Trophoblast cell (in vitro differentiated cells and primary cell): ENCODE measurements at regions not wholly inside any gene's neighbourhood (a gene's known extent, or its start where the extent isn't known, plus 50 kb on each side); places are given as distances from the start of the nearest gene placed in this dataset.

Source experiments
- DNase-seq, 2 donors: peaks; one replicate each; pipeline ENCODE4 v3.0.0-alpha.2; 2016
- H2AFZ ChIP-seq: 2 replicates; pipeline ENCODE4 v1.6.1; 2013; ENCODE audit warnings: low read length, moderate library complexity, mild to moderate bottlenecking; ENCODE audit not compliant: insufficient read depth, poor library complexity
- H2AK5ac ChIP-seq: 2 replicates; pipeline ENCODE4 v1.6.1; 2013; ENCODE audit warnings: mild to moderate bottlenecking, low read length
- H2BK120ac ChIP-seq: 2 replicates; pipeline ENCODE4 v1.6.1; 2013; ENCODE audit warnings: low read length, mild to moderate bottlenecking, moderate library complexity; ENCODE audit not compliant: insufficient read depth, poor library complexity
- H2BK12ac ChIP-seq: 2 replicates; pipeline ENCODE4 v1.6.1; 2013; ENCODE audit warnings: mild to moderate bottlenecking, low read length, moderate library complexity
- H2BK5ac ChIP-seq: 2 replicates; pipeline ENCODE4 v1.6.1; 2013; ENCODE audit warnings: low read length, low read depth, moderate library complexity, mild to moderate bottlenecking; ENCODE audit not compliant: poor library complexity
- H3K14ac ChIP-seq: 2 replicates; pipeline ENCODE4 v1.6.1; 2013; ENCODE audit warnings: mild to moderate bottlenecking, low read length
- H3K18ac ChIP-seq: 2 replicates; pipeline ENCODE4 v1.6.1; 2013; ENCODE audit warnings: mild to moderate bottlenecking, low read length
- H3K23ac ChIP-seq: 2 replicates; pipeline ENCODE4 v1.6.1; 2013; ENCODE audit warnings: low read length
- H3K27ac ChIP-seq: 2 replicates; pipeline ENCODE4 v1.5.1; 2013; ENCODE audit warnings: low read depth, mild to moderate bottlenecking, inconsistent platforms, low read length, moderate library complexity
- H3K27me3 ChIP-seq: 2 replicates; pipeline ENCODE4 v1.6.1; 2013; ENCODE audit warnings: inconsistent platforms, mild to moderate bottlenecking, low read length, moderate library complexity; ENCODE audit not compliant: insufficient read depth
- H3K36me3 ChIP-seq, 2 experiments: 1 replicate in 1 of 2; 2 replicates in 1 of 2; pipeline ENCODE4 v1.6.1; 2013; ENCODE audit warnings: low read length in 2 of 2, mild to moderate bottlenecking in 2 of 2, moderate library complexity in 1 of 2; ENCODE audit not compliant: insufficient read depth in 2 of 2, control insufficient read depth in 1 of 2
- H3K4ac ChIP-seq: 2 replicates; pipeline ENCODE4 v1.6.1; 2013; ENCODE audit warnings: low read depth, mild to moderate bottlenecking, low read length, moderate library complexity
- H3K4me1 ChIP-seq, 2 experiments: 1 replicate in 1 of 2; 2 replicates in 1 of 2; pipeline ENCODE4 v1.6.1; 2013; ENCODE audit warnings: low read length in 2 of 2, mild to moderate bottlenecking in 2 of 2, moderate library complexity in 1 of 2; ENCODE audit not compliant: insufficient read depth in 2 of 2, control insufficient read depth in 1 of 2
- H3K4me2 ChIP-seq: 2 replicates; pipeline ENCODE4 v1.6.1; 2013; ENCODE audit warnings: inconsistent platforms, mild to moderate bottlenecking, low read length, moderate library complexity
- H3K4me3 ChIP-seq: 2 replicates; pipeline ENCODE4 v1.5.1; 2013; ENCODE audit warnings: mild to moderate bottlenecking, low read depth, low read length, inconsistent platforms
- H3K79me1 ChIP-seq: one replicate; pipeline ENCODE4 v1.6.1; 2013; ENCODE audit warnings: low read length
- H3K79me2 ChIP-seq: 2 replicates; pipeline ENCODE4 v1.6.1; 2013; ENCODE audit warnings: low read length, mild to moderate bottlenecking; ENCODE audit not compliant: control insufficient read depth, insufficient read depth, poor library complexity
- H3K9ac ChIP-seq: 2 replicates; pipeline ENCODE4 v1.6.1; 2013; ENCODE audit warnings: mild to moderate bottlenecking, low read length
- H3K9me3 ChIP-seq: 2 replicates; pipeline ENCODE4 v1.6.1; 2013; ENCODE audit warnings: low read depth, mild to moderate bottlenecking, control low read depth, inconsistent platforms, low read length; ENCODE audit not compliant: insufficient read depth
- H4K12ac ChIP-seq: 2 replicates; pipeline ENCODE4 v1.6.1; 2013; ENCODE audit warnings: low read depth, mild to moderate bottlenecking, low read length, moderate library complexity
- H4K8ac ChIP-seq: 2 replicates; pipeline ENCODE4 v1.6.1; 2013; ENCODE audit warnings: low read depth, mild to moderate bottlenecking, low read length, moderate library complexity
- H4K91ac ChIP-seq: one replicate; pipeline ENCODE4 v1.6.1; 2013; ENCODE audit warnings: low read depth, mild to moderate bottlenecking, low read length, moderate library complexity
- WGBS: extraction: QIAGEN DNeasy Blood & Tissue Kit; methylation state at CpG from one replicate; pipeline ENCODE4 v1.1.7; 2013; ENCODE audit warnings: missing lambda C conversion rate; ENCODE audit not compliant: insufficient read length, insufficient coverage; ENCODE audit errors: extremely low coverage; 5-methylcytosine and 5-hydroxymethylcytosine counted together

DNA sequence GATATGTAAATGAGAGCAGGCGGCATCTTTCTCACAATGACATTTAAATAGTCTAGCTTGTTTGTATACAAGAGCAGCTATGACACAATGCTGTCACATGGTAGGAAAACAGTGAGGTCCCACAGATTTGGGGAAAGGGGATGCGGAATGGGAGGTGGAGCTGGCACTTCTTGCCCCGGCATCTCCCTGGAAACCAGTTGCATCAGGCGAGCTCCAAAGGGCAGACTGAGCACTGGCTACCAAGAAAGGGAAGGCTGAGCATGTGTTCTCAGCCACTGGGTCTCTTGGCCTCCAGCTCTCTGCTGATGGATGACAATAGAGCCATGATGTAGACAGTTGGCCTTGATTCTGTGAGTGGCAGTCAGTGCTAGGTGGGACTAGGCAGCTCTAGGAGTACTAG lies 109.0 kb downstream of the UCHL1 start:
- H2AFZ ChIP-seq, result no peak overlapping the region
- no CpG with 5 or more reads among the region's 4 CpGs for WGBS
- H3K4me2 ChIP-seq, result no peak overlapping the region
- no peak overlapping the region for H3K14ac ChIP-seq
- peaks cover 3% of the 10 kb centered on the region for H3K9me3 ChIP-seq
- no peaks in the 10 kb centered on the region for H3K79me1 ChIP-seq
- H2BK5ac ChIP-seq, result no peak overlapping the region
- no peak overlapping the region for H2BK120ac ChIP-seq
- H2BK12ac ChIP-seq, result no peak overlapping the region
- no peak overlapping the region for H3K4ac ChIP-seq
- peaks cover 2% of the 10 kb centered on the region for H3K79me2 ChIP-seq
- no peak for DNase-seq
- no peak overlapping the region for H3K18ac ChIP-seq
- H3K36me3 ChIP-seq, result no peaks in the 10 kb centered on the region
- H3K9ac ChIP-seq, result no peak overlapping the region
- H3K27ac ChIP-seq, result no peak overlapping the region
- H4K12ac ChIP-seq, result no peak overlapping the region
- H3K4me1 ChIP-seq, result peaks cover 7 to 16% of the 10 kb centered on the region in 2 experiments
- H3K27me3 ChIP-seq, result peaks cover 6% of the 10 kb centered on the region
- H4K91ac ChIP-seq, result no peak overlapping the region
- no peak overlapping the region for H3K4me3 ChIP-seq
- H4K8ac ChIP-seq, result no peak overlapping the region
- no peak overlapping the region for H2AK5ac ChIP-seq
- no peak overlapping the region for H3K23ac ChIP-seq

GRCh38 chr4:41366911-41367517 lies 110.3 kb downstream of the UCHL1 start:
- Histone ChIP-seq H4K91ac (no peak overlapping the region), H3K27ac (no peak overlapping the region), H2BK5ac (no peak overlapping the region), H2AK5ac (no peak overlapping the region), H3K4me3 (no peak overlapping the region), H2AFZ (no peak overlapping the region), H3K23ac (no peak overlapping the region), H3K4ac (no peak overlapping the region), H3K27me3 (no peaks in the 10 kb centered on the region), H3K79me2 (peaks cover 2% of the 10 kb centered on the region), H3K4me2 (no peak overlapping the region), H3K14ac (no peak overlapping the region), H4K12ac (no peak overlapping the region), H2BK120ac (no peak overlapping the region), H3K9ac (no peak overlapping the region), H3K36me3 (no peaks in the 10 kb centered on the region), H3K79me1 (no peaks in the 10 kb centered on the region), H3K4me1 (peaks cover 3 to 9% of the 10 kb centered on the region in 2 experiments), H2BK12ac (no peak overlapping the region), H3K18ac (no peak overlapping the region), H4K8ac (no peak overlapping the region), H3K9me3 (no peaks in the 10 kb centered on the region)
- WGBS, result no CpG with 5 or more reads among the region's 4 CpGs
- no peak for DNase-seq

DNA sequence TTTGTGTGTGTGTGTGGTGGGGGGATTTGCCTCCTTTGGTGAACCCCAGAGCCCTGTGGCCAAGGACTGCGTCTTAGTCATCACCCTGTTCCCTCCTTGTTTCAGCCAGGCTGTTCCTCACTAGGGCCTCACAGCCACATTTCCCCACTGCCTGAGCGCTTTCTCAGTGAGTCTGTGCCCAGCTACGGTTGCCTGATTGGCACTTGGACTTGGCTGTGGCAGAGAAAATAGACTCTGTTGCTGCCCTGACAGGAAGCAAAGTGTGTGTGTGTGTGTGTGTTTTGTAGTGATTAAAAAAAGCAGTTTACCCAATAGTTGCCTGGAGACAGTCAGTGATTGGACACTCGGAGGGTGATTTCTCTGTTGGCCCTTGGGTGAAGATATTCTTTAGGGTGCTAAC lies 113.0 kb downstream of the UCHL1 start:
- WGBS, result no CpG with 5 or more reads among the region's 4 CpGs
- Histone ChIP-seq H2AFZ (no peak overlapping the region), H3K4ac (no peak overlapping the region), H3K18ac (no peak overlapping the region), H2BK12ac (no peak overlapping the region), H3K23ac (no peak overlapping the region), H3K79me2 (peaks cover 2% of the 10 kb centered on the region), H3K4me1 (no peaks in the 10 kb centered on the region), H4K12ac (no peak overlapping the region), H2BK5ac (no peak overlapping the region), H3K4me3 (no peak overlapping the region), H3K4me2 (no peak overlapping the region), H3K27ac (no peak overlapping the region), H3K36me3 (no peaks in the 10 kb centered on the region), H3K9ac (no peak overlapping the region), H3K79me1 (no peaks in the 10 kb centered on the region), H2BK120ac (no peak overlapping the region), H2AK5ac (no peak overlapping the region), H3K27me3 (no peaks in the 10 kb centered on the region), H4K8ac (no peak overlapping the region), H4K91ac (no peak overlapping the region), H3K9me3 (no peaks in the 10 kb centered on the region), H3K14ac (no peak overlapping the region)
- no peak for DNase-seq

DNA sequence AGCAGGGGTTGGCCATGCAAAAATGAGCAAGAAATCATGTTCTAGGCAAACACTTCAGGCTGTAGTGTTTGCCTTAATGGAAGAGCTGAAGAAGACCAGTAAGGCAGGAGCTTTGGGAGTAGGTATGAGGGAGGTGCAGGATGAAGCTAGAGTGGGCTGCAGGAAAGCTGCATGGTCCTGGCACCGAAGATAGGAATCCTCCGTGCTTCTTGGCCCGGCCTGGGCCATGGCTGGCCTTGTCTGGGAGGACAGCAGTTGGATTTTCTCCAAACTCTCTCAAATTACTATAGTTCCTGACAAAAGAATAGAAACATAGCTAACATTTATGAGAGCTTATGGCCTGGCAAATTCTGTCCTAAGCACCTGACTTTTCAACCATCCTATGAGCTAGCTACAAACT lies 116.5 kb downstream of the UCHL1 start:
- H2AK5ac ChIP-seq, result no peak overlapping the region
- H4K91ac ChIP-seq, result no peak overlapping the region
- H2BK5ac ChIP-seq, result no peak overlapping the region
- no peak overlapping the region for H3K4ac ChIP-seq
- no peaks in the 10 kb centered on the region for H3K79me1 ChIP-seq
- no peak overlapping the region for H3K4me2 ChIP-seq
- no peak overlapping the region for H3K23ac ChIP-seq
- no peak overlapping the region for H4K12ac ChIP-seq
- H3K9me3 ChIP-seq, result peaks cover 2% of the 10 kb centered on the region
- no peak overlapping the region for H2BK12ac ChIP-seq
- H3K79me2 ChIP-seq, result no peaks in the 10 kb centered on the region
- H2BK120ac ChIP-seq, result no peak overlapping the region
- H3K4me1 ChIP-seq, result peaks cover 2% of the 10 kb centered on the region in 2 experiments
- H4K8ac ChIP-seq, result no peak overlapping the region
- no peak overlapping the region for H3K4me3 ChIP-seq
- H3K27ac ChIP-seq, result no peak overlapping the region
- H3K9ac ChIP-seq, result no peak overlapping the region
- no peaks in the 10 kb centered on the region for H3K27me3 ChIP-seq
- WGBS, result no CpG with 5 or more reads among the region's 3 CpGs
- H3K18ac ChIP-seq, result no peak overlapping the region
- peaks cover 0 to 3% of the 10 kb centered on the region in 2 experiments for H3K36me3 ChIP-seq
- H2AFZ ChIP-seq, result no peak overlapping the region
- no peak overlapping the region for H3K14ac ChIP-seq
- DNase-seq, result no peak
